OCI-LY7 (cell line): ENCODE measurements at regions not wholly inside any gene's neighbourhood (a gene's known extent, or its start where the extent isn't known, plus 50 kb on each side); places are given as distances from the start of the nearest gene placed in this dataset.

ENCODE experiments used
- CTCF ChIP-seq: fragments of 200-600 bp; sonication (generic); conservative IDR thresholded peaks from 2 replicates; pipeline ENCODE4 v1.5.1; 2014; ENCODE audit warnings: mild to moderate bottlenecking, antibody characterized with exemption, low read length, moderate library complexity, mixed read lengths
- EZH2phosphoT487 ChIP-seq: fragments of 200-600 bp; sonication (generic); IDR thresholded peaks from 2 replicates; pipeline ENCODE4 v1.6.1; 2018; ENCODE audit warnings: low read depth, borderline replicate concordance, mild to moderate bottlenecking, mixed run types, antibody characterized with exemption, low read length, moderate library complexity, mixed read lengths

GRCh38 chr6:147642458-147642857, 134.0 kb downstream of the SAMD5 start:
- TF ChIP-seq CTCF (no peak), EZH2phosphoT487 (no peak)
